ENCODE measurements at regions not wholly inside any gene's neighbourhood (a gene's known extent, or its start where the extent isn't known, plus 50 kb on each side); places are given as distances from the start of the nearest gene placed in this dataset.

GRCh38 chr10:121041906-121042305 lies 190.7 kb downstream of the WDR11 start:
- Histone ChIP-seq H3K27me3 (ENCODE audit: insufficient read depth, low read depth, low read length) (no peaks in the 10 kb centered on the region), H3K9me2 (ENCODE audit: insufficient read depth, low read length) (no peaks in the 10 kb centered on the region), H3K36me3 (ENCODE audit: insufficient read depth, low read length) (no peaks in the 10 kb centered on the region), H3K9me3 (ENCODE audit: low read length) (no peaks in the 10 kb centered on the region), H3F3A (ENCODE audit: insufficient read depth, low read length, poor library complexity, severe bottlenecking) (no peaks in the 10 kb centered on the region), H3K4me2 (ENCODE audit: low read length) (no peak overlapping the region), H3K79me2 (replicated peaks; ENCODE audit: insufficient read depth, low read length) (no peaks in the 10 kb centered on the region), H3K27ac (ENCODE audit: low read length) (no peak overlapping the region), H2AFZ (ENCODE audit: low read depth, low read length) (no peak overlapping the region), H3K4me3 (ENCODE audit: low read length) (no peak overlapping the region), H4K20me1 (ENCODE audit: insufficient read depth) (no peaks in the 10 kb centered on the region), H3K9ac (ENCODE audit: low read length) (no peak overlapping the region)
- TF ChIP-seq RAD21 (conservative IDR thresholded peaks at IDR 0.05) (no peak), MXI1 (conservative IDR thresholded peaks at IDR 0.05; ENCODE audit: poor library complexity, severe bottlenecking) (no peak), POLR2AphosphoS5 (IDR thresholded peaks at IDR 0.05) (no peak), TAF1 (IDR thresholded peaks at IDR 0.05; ENCODE audit: low read depth) (no peak), CTCF (IDR thresholded peaks at IDR 0.05; ENCODE audit: poor library complexity, severe bottlenecking) (no peak), SMC3 (conservative IDR thresholded peaks at IDR 0.05; ENCODE audit: poor library complexity) (no peak), REST (IDR thresholded peaks at IDR 0.05; ENCODE audit: borderline replicate concordance) (no peak), EP300 (conservative IDR thresholded peaks at IDR 0.05; ENCODE audit: poor library complexity, severe bottlenecking) (no peak), EZH2 (IDR thresholded peaks at IDR 0.05; ENCODE audit: borderline replicate concordance, insufficient read depth, low read length, poor library complexity, severe bottlenecking) (no peak)

- H3F3A ChIP-seq (ENCODE audit: insufficient read depth, low read length, poor library complexity, severe bottlenecking) = no peaks in the 10 kb centered on the region
- H3K9ac ChIP-seq (ENCODE audit: low read length) = no peak overlapping the region
- no peaks in the 10 kb centered on the region for H3K9me3 ChIP-seq (ENCODE audit: low read length)
- H3K79me2 ChIP-seq (replicated peaks; ENCODE audit: insufficient read depth, low read length) = no peaks in the 10 kb centered on the region
- H3K36me3 ChIP-seq (ENCODE audit: insufficient read depth, low read length) = no peaks in the 10 kb centered on the region
- H4K20me1 ChIP-seq (ENCODE audit: insufficient read depth) = no peaks in the 10 kb centered on the region
- H3K27me3 ChIP-seq (ENCODE audit: insufficient read depth, low read depth, low read length) = no peaks in the 10 kb centered on the region
- H3K27ac ChIP-seq (ENCODE audit: low read length) = no peak overlapping the region
- TF ChIP-seq TAF1 (IDR thresholded peaks at IDR 0.05; ENCODE audit: low read depth) (no peak), EP300 (conservative IDR thresholded peaks at IDR 0.05; ENCODE audit: poor library complexity, severe bottlenecking) (no peak), POLR2AphosphoS5 (IDR thresholded peaks at IDR 0.05) (no peak), EZH2 (IDR thresholded peaks at IDR 0.05; ENCODE audit: borderline replicate concordance, insufficient read depth, low read length, poor library complexity, severe bottlenecking) (no peak), SMC3 (conservative IDR thresholded peaks at IDR 0.05; ENCODE audit: poor library complexity) (no peak), CTCF (IDR thresholded peaks at IDR 0.05; ENCODE audit: poor library complexity, severe bottlenecking) (no peak), RAD21 (conservative IDR thresholded peaks at IDR 0.05) (no peak), REST (IDR thresholded peaks at IDR 0.05; ENCODE audit: borderline replicate concordance) (no peak), MXI1 (conservative IDR thresholded peaks at IDR 0.05; ENCODE audit: poor library complexity, severe bottlenecking) (no peak)
- H3K9me2 ChIP-seq (ENCODE audit: insufficient read depth, low read length) = no peaks in the 10 kb centered on the region
- H3K4me3 ChIP-seq (ENCODE audit: low read length) = no peak overlapping the region
- no peak overlapping the region for H2AFZ ChIP-seq (ENCODE audit: low read depth, low read length)
- H3K4me2 ChIP-seq (ENCODE audit: low read length) = no peak overlapping the region
Observed at GRCh38 chr10:121042342-121042741, 191.2 kb downstream of the WDR11 start.
